Activated CD8-positive, alpha-beta T cell treated with anti-CD3 and anti-CD28 coated beads for 36 hours (primary cell): ENCODE measurements at regions not wholly inside any gene's neighbourhood (a gene's known extent, or its start where the extent isn't known, plus 50 kb on each side); places are given as distances from the start of the nearest gene placed in this dataset.

Experiments used
- ATAC-seq: fragments of 200-7000 bp; cut with Tn5 transposase; one replicate; pipeline ENCODE4 v1.10.0; 2021; ENCODE audit warnings: mild to moderate bottlenecking, moderate library complexity
- CTCF ChIA-PET: fragments of 350-600 bp; sonication (Branson Sonifier 250); formaldehyde crosslinking; loops from one replicate; lab custom pipeline; 2021; ENCODE audit warnings: antibody characterized with exemption; lab: Charles Lee
- POLR2A ChIA-PET: fragments of 350-600 bp; sonication (Branson Sonifier 250); formaldehyde crosslinking; loops from one replicate; lab custom pipeline; 2021; ENCODE audit warnings: antibody characterized with exemption; lab: Charles Lee
- DNase-seq: peaks from one replicate; pipeline ENCODE4 v3.0.0-alpha.2; 2020
- H3K27ac Mint-ChIP-seq: one replicate; pipeline ENCODE4 v1.8.0; 2021; ENCODE audit warnings: mild to moderate bottlenecking, mixed read lengths
- H3K27me3 Mint-ChIP-seq: one replicate; pipeline ENCODE4 v1.8.0; 2021; ENCODE audit warnings: mixed read lengths
- H3K36me3 Mint-ChIP-seq: one replicate; pipeline ENCODE4 v1.8.0; 2021; ENCODE audit warnings: low read depth, mixed read lengths
- H3K4me1 Mint-ChIP-seq: one replicate; pipeline ENCODE4 v1.8.0; 2021; ENCODE audit warnings: low read depth, mixed read lengths
- H3K4me3 Mint-ChIP-seq: one replicate; pipeline ENCODE4 v1.8.0; 2021; ENCODE audit warnings: mild to moderate bottlenecking, moderate library complexity, mixed read lengths
- H3K9me3 Mint-ChIP-seq: one replicate; pipeline ENCODE4 v1.8.0; 2021; ENCODE audit warnings: mixed read lengths
- CTCF ChIP-seq: fragments of 200-600 bp; IDR thresholded peaks from one replicate; pipeline ENCODE4 v1.8.0; 2022; ENCODE audit warnings: antibody characterized with exemption, mild to moderate bottlenecking
- intact Hi-C: fragments of 100-400 bp; cut with micrococcal nuclease; formaldehyde crosslinking; loops from one replicate; pipeline ENCODE4 v1.10.0; 2022

GRCh38 chr4:53709693-53710092 lies 118.4 kb upstream of the LNX1 start:
- POLR2A ChIA-PET = interaction anchor here (0.7 kb wide), 1 partner anchor 1258 kb away, joined by 3 read pairs; no protein-coding TSS in a partner anchor
- H3K36me3 Mint-ChIP-seq = no peaks in the 10 kb centered on the region
- DNase-seq (no peak), ATAC-seq (no peak)
- no peaks in the 10 kb centered on the region for H3K9me3 Mint-ChIP-seq
- H3K27me3 Mint-ChIP-seq = peaks cover 14% of the 10 kb centered on the region
- TF ChIP-seq CTCF = no peak
- intact Hi-C loops = loop anchor here (10.0 kb wide), 1 partner anchor 525 kb away; no protein-coding TSS in a partner anchor
- no peak overlapping the region for H3K4me3 Mint-ChIP-seq
- H3K27ac Mint-ChIP-seq = no peak overlapping the region
- CTCF ChIA-PET = interaction anchor here (0.7 kb wide), 1 partner anchor 9 kb away, joined by 3 read pairs; no protein-coding TSS in a partner anchor
- no peaks in the 10 kb centered on the region for H3K4me1 Mint-ChIP-seq

GRCh38 chr4:53707491-53707890 lies 116.2 kb upstream of the LNX1 start:
- ChIA-PET POLR2A (no interaction called here), CTCF (interaction anchor here (1.1 to 2.7 kb wide), 2 partner anchors 9 to 526 kb away, joined by 4 to 16 read pairs; no protein-coding TSS in a partner anchor)
- no peaks in the 10 kb centered on the region for H3K9me3 Mint-ChIP-seq
- no peak overlapping the region for H3K4me3 Mint-ChIP-seq
- peaks cover 8% of the 10 kb centered on the region for H3K4me1 Mint-ChIP-seq
- peaks cover 15% of the 10 kb centered on the region for H3K27me3 Mint-ChIP-seq
- no peak for DNase-seq
- TF ChIP-seq CTCF = no peak
- H3K27ac Mint-ChIP-seq = no peak overlapping the region
- no peaks in the 10 kb centered on the region for H3K36me3 Mint-ChIP-seq
- no peak for ATAC-seq
- intact Hi-C loops = loop anchor here (10.0 kb wide), 1 partner anchor 527 kb away; no protein-coding TSS in a partner anchor

- ChIA-PET CTCF (interaction anchor here (0.6 to 2.7 kb wide), 5 partner anchors 8 to 527 kb away, joined by 3 to 16 read pairs (median 4); no protein-coding TSS in a partner anchor), POLR2A (no interaction called here)
- Mint-ChIP-seq H3K4me1 (peaks cover 11% of the 10 kb centered on the region), H3K4me3 (no peak overlapping the region), H3K27ac (no peak overlapping the region), H3K9me3 (no peaks in the 10 kb centered on the region), H3K36me3 (no peaks in the 10 kb centered on the region), H3K27me3 (peaks cover 13% of the 10 kb centered on the region)
- ATAC-seq (no peak), DNase-seq (no peak)
- intact Hi-C loops = loop anchor here (10.0 kb wide), 1 partner anchor 528 kb away; no protein-coding TSS in a partner anchor
- no peak for TF ChIP-seq CTCF
Measured at GRCh38 chr4:53706422-53707032, 115.2 kb upstream of the LNX1 start.

GRCh38 chr4:53705972-53706371 lies 114.7 kb upstream of the LNX1 start:
- intact Hi-C loops = loop anchor here (10.0 kb wide), 1 partner anchor 529 kb away; no protein-coding TSS in a partner anchor
- DNase-seq (no peak), ATAC-seq (no peak)
- Mint-ChIP-seq H3K9me3 (no peaks in the 10 kb centered on the region), H3K27ac (no peak overlapping the region), H3K4me3 (no peak overlapping the region), H3K4me1 (peaks cover 11% of the 10 kb centered on the region), H3K36me3 (no peaks in the 10 kb centered on the region), H3K27me3 (peaks cover 15% of the 10 kb centered on the region)
- ChIA-PET CTCF (interaction anchor here (1.0 to 2.7 kb wide), 3 partner anchors 9 to 528 kb away, joined by 3 to 16 read pairs (median 3); no protein-coding TSS in a partner anchor), POLR2A (no interaction called here)
- no peak for TF ChIP-seq CTCF

- Mint-ChIP-seq H3K27me3 (peaks cover 18% of the 10 kb centered on the region), H3K4me3 (no peak overlapping the region), H3K36me3 (no peaks in the 10 kb centered on the region), H3K27ac (no peak overlapping the region), H3K9me3 (no peaks in the 10 kb centered on the region), H3K4me1 (peaks cover 11% of the 10 kb centered on the region)
- no peak for TF ChIP-seq CTCF
- ChIA-PET POLR2A (no interaction called here), CTCF (interaction anchor here (1.3 to 2.7 kb wide), 2 partner anchors 10 to 528 kb away, joined by 3 to 16 read pairs; no protein-coding TSS in a partner anchor)
- intact Hi-C loops = loop anchor here (10.0 kb wide), 1 partner anchor 530 kb away; no protein-coding TSS in a partner anchor
- no peak for DNase-seq
- ATAC-seq = no peak
Measured at GRCh38 chr4:53705151-53705764, 114.0 kb upstream of the LNX1 start.
